SK-N-SH (cell line): ENCODE measurements at regions not wholly inside any gene's neighbourhood (a gene's known extent, or its start where the extent isn't known, plus 50 kb on each side); places are given as distances from the start of the nearest gene placed in this dataset.

Experiments used
- CTCF ChIA-PET: fragments of 300-600, 350-600 bp; formaldehyde crosslinking; extraction: SDS; loops from one replicate; lab custom pipeline; 2021; lab: Yijun Ruan, JAX
- POLR2A ChIA-PET: fragments of 350-600 bp; sonication (Branson Sonifier 250); formaldehyde crosslinking; extraction: SDS; loops from one replicate; lab custom pipeline; 2020; ENCODE audit warnings: antibody characterized with exemption, inconsistent platforms; lab: Yijun Ruan, JAX
- DNase-seq: peaks from one replicate; pipeline ENCODE4 v3.0.0; 2012
- H2AFZ ChIP-seq: fragments of 200-600 bp; sonication (generic); 2 replicates; pipeline ENCODE4 v1.8.1; 2016; ENCODE audit warnings: antibody characterized with exemption, mild to moderate bottlenecking, low read depth
- H3F3A ChIP-seq: fragments of 200-600 bp; sonication (generic); replicated peaks from 2 replicates; pipeline ENCODE3; 2016; ENCODE audit warnings: antibody characterized with exemption, mild to moderate bottlenecking; ENCODE audit not compliant: insufficient read depth
- H3K27ac ChIP-seq, 2 experiments: fragments of 200-500 bp in 1 of 2; fragments of 200-600 bp in 1 of 2; sonication (Bioruptor generic) in 1 of 2; sonication (generic), shearing (Covaris generic) in 1 of 2; 2 replicates each; pipeline versions ENCODE4 v1.5.1 to v1.6.1; 2014 to 2016; ENCODE audit warnings: low read depth in 2 of 2, inconsistent platforms in 1 of 2, low read length in 1 of 2, mild to moderate bottlenecking in 1 of 2, mixed read lengths in 1 of 2
- H3K27me3 ChIP-seq: fragments of 200-600 bp; sonication (generic), shearing (Covaris generic); 2 replicates; pipeline ENCODE4 v1.6.1; 2016; ENCODE audit warnings: mixed run types; ENCODE audit not compliant: insufficient read depth
- H3K36me3 ChIP-seq, 2 experiments: fragments of 200-500 bp in 1 of 2; fragments of 200-600 bp in 1 of 2; sonication (Bioruptor generic) in 1 of 2; sonication (generic) in 1 of 2; replicated peaks in 1 of 2; 2 replicates each; pipeline versions ENCODE3 to v1.5.1; 2014 to 2016; ENCODE audit warnings: low read length in 1 of 2, mild to moderate bottlenecking in 1 of 2; ENCODE audit not compliant: insufficient read depth in 2 of 2, control insufficient read depth in 1 of 2
- H3K4me1 ChIP-seq, 2 experiments: fragments of 200-500 bp in 1 of 2; fragments of 200-600 bp in 1 of 2; sonication (Bioruptor generic) in 1 of 2; sonication (generic), shearing (Covaris generic) in 1 of 2; 2 replicates each; pipeline versions ENCODE4 v1.5.1 to v1.6.1; 2014 to 2016; ENCODE audit warnings: low read depth in 1 of 2, low read length in 1 of 2, mixed run types in 1 of 2; ENCODE audit not compliant: insufficient read depth in 2 of 2, control insufficient read depth in 1 of 2
- H3K4me2 ChIP-seq: fragments of 200-600 bp; sonication (generic), shearing (Covaris generic); 2 replicates; pipeline ENCODE4 v1.6.1; 2017; ENCODE audit warnings: mixed run types
- H3K4me3 ChIP-seq, 2 experiments: fragments of 200-500 bp in 1 of 2; fragments of 200-600 bp in 1 of 2; sonication (Bioruptor generic) in 1 of 2; sonication (generic), shearing (Covaris generic) in 1 of 2; 2 replicates each; pipeline versions ENCODE4 v1.5.1 to v1.8.1; 2014 to 2016; ENCODE audit warnings: low read depth in 2 of 2, inconsistent platforms in 1 of 2, low read length in 1 of 2, mild to moderate bottlenecking in 1 of 2, mixed read lengths in 1 of 2, moderate library complexity in 1 of 2
- H3K79me2 ChIP-seq: fragments of 200-600 bp; sonication (generic); 2 replicates; pipeline ENCODE4 v1.8.1; 2017; ENCODE audit warnings: mild to moderate bottlenecking; ENCODE audit not compliant: insufficient read depth
- H3K9ac ChIP-seq: fragments of 200-600 bp; sonication (generic); 2 replicates; pipeline ENCODE4 v1.6.1; 2017; ENCODE audit warnings: mixed run types
- H3K9me2 ChIP-seq: fragments of 200-600 bp; sonication (generic); 2 replicates; pipeline ENCODE4 v1.6.1; 2017; ENCODE audit warnings: mixed run types
- H3K9me3 ChIP-seq: fragments of 200-600 bp; sonication (generic); 2 replicates; pipeline ENCODE4 v1.6.1; 2017; ENCODE audit warnings: mixed run types, mild to moderate bottlenecking, moderate library complexity
- H4K20me1 ChIP-seq: fragments of 200-600 bp; sonication (generic); 2 replicates; pipeline ENCODE4 v1.6.1; 2017; ENCODE audit warnings: mild to moderate bottlenecking, mixed run types; ENCODE audit not compliant: insufficient read depth
- CHD2 ChIP-seq: fragments of 150-350 bp; IDR thresholded peaks from 2 replicates; pipeline ENCODE4 v1.6.1; 2018; ENCODE audit warnings: low read length; ENCODE audit not compliant: partially characterized antibody
- CTCF ChIP-seq: fragments of 200-600 bp; sonication (generic); IDR thresholded peaks from 2 replicates; pipeline ENCODE4 v1.6.1; 2017; ENCODE audit warnings: antibody characterized with exemption, mild to moderate bottlenecking, moderate library complexity
- FOXJ3 ChIP-seq: sonication (generic); formaldehyde crosslinking; IDR thresholded peaks from 2 replicates; pipeline ENCODE4 v1.5.1; 2020; ENCODE audit warnings: mild to moderate bottlenecking, missing genetic modification reagents
- FOXM1 ChIP-seq: IDR thresholded peaks from 2 replicates; pipeline ENCODE4 v1.4.0; 2012; ENCODE audit warnings: low read depth, mild to moderate bottlenecking
- GABPA ChIP-seq: IDR thresholded peaks from 2 replicates; pipeline ENCODE4 v1.4.0; 2012; ENCODE audit warnings: low read depth, mild to moderate bottlenecking
- JUND ChIP-seq: IDR thresholded peaks from 2 replicates; pipeline ENCODE4 v1.4.0; 2012
- MEF2A ChIP-seq: IDR thresholded peaks from 2 replicates; pipeline ENCODE4 v1.4.0; 2012; ENCODE audit warnings: low read depth, borderline replicate concordance
- MXI1 ChIP-seq: IDR thresholded peaks from 2 replicates; pipeline ENCODE4 v1.6.1; 2012; ENCODE audit warnings: mild to moderate bottlenecking, low read depth, low read length, improper control_type of control experiment
- RAD21 ChIP-seq: IDR thresholded peaks from 2 replicates; pipeline ENCODE4 v1.6.1; 2012; ENCODE audit warnings: mild to moderate bottlenecking, low read length
- RFX5 ChIP-seq: IDR thresholded peaks from 2 replicates; pipeline ENCODE4 v1.6.1; 2012; ENCODE audit warnings: mild to moderate bottlenecking, improper control_type of control experiment, low read length
- SIN3A ChIP-seq: IDR thresholded peaks from 2 replicates; pipeline ENCODE4 v1.6.1; 2012; ENCODE audit warnings: low read depth, mild to moderate bottlenecking, low read length, moderate library complexity, borderline replicate concordance
- TCF12 ChIP-seq: IDR thresholded peaks from 2 replicates; pipeline ENCODE4 v1.4.0; 2012
- YY1 ChIP-seq: IDR thresholded peaks from 2 replicates; pipeline ENCODE4 v1.4.0; 2012; ENCODE audit warnings: low read depth, mild to moderate bottlenecking
- ZBTB33 ChIP-seq: IDR thresholded peaks from 2 replicates; pipeline ENCODE4 v1.4.0; 2012; ENCODE audit warnings: low read depth, borderline replicate concordance
- WGBS: methylation state at CpG from one replicate; pipeline ENCODE4 v1.1.6; 2017; ENCODE audit warnings: low lambda C conversion rate; 5-methylcytosine and 5-hydroxymethylcytosine counted together
- TF ChIP-seq, protein P1 (sequence below): IDR thresholded peaks from 2 replicates; pipeline ENCODE4 v1.4.0; 2012; ENCODE audit warnings: low read depth, borderline replicate concordance

GRCh38 chr4:167541286-167541685, 307.0 kb upstream of the SPOCK3 start:
- H3F3A ChIP-seq, result no peaks in the 10 kb centered on the region
- H3K4me2 ChIP-seq, result no peak overlapping the region
- TF ChIP-seq CTCF, result no peak
- TF ChIP-seq FOXJ3, result no peak
- TF ChIP-seq RAD21, result no peak
- TF ChIP-seq FOXM1, result no peak
- no peak for TF ChIP-seq GABPA
- TF ChIP-seq JUND, result no peak
- TF ChIP-seq MEF2A, result no peak
- no peak for TF ChIP-seq TCF12
- TF ChIP-seq YY1, result no peak
- TF ChIP-seq RFX5, result no peak
- TF ChIP-seq SIN3A, result no peak
- no peak for TF ChIP-seq CHD2
- no peaks in the 10 kb centered on the region; the same call in 1 of the 2 replicates for H3K9me2 ChIP-seq
- POLR2A ChIA-PET, result no interaction called here
- H3K4me3 ChIP-seq, result no peak overlapping the region
- CTCF ChIA-PET, result no interaction called here
- WGBS, result 10% methylated on average over 3 of the region's 3 CpGs
- no peaks in the 10 kb centered on the region for H3K4me1 ChIP-seq
- H3K27ac ChIP-seq, result no peak overlapping the region
- no peaks in the 10 kb centered on the region for H3K79me2 ChIP-seq
- DNase-seq, result no peak
- no peaks in the 10 kb centered on the region for H3K36me3 ChIP-seq
- H3K9ac ChIP-seq, result no peak overlapping the region
- H3K9me3 ChIP-seq, result 0 out of 2 replicates have a peak, but pooled peaks cover 4% of the 10 kb centered on the region
- H2AFZ ChIP-seq, result no peak overlapping the region
- H3K27me3 ChIP-seq, result no peaks in the 10 kb centered on the region
- H4K20me1 ChIP-seq, result no peaks in the 10 kb centered on the region

- CTCF ChIA-PET, result no interaction called here
- H3K9me2 ChIP-seq, result no peaks in the 10 kb centered on the region; the same call in none of the 2 replicates
- H4K20me1 ChIP-seq, result no peaks in the 10 kb centered on the region
- H3K4me2 ChIP-seq, result no peak overlapping the region
- POLR2A ChIA-PET, result no interaction called here
- DNase-seq, result no peak
- H3K36me3 ChIP-seq, result no peaks in the 10 kb centered on the region
- no peak overlapping the region for H3K4me3 ChIP-seq
- H3K27me3 ChIP-seq, result no peaks in the 10 kb centered on the region
- no peak overlapping the region for H2AFZ ChIP-seq
- 2% methylated on average over 1 of the region's 1 CpG for WGBS
- TF ChIP-seq, protein P1, sequence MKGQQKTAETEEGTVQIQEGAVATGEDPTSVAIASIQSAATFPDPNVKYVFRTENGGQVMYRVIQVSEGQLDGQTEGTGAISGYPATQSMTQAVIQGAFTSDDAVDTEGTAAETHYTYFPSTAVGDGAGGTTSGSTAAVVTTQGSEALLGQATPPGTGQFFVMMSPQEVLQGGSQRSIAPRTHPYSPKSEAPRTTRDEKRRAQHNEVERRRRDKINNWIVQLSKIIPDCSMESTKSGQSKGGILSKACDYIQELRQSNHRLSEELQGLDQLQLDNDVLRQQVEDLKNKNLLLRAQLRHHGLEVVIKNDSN, result no peak
- TF ChIP-seq MXI1 (no peak), MEF2A (no peak), ZBTB33 (no peak)
- TF ChIP-seq, all 33 proteins: peak for 0
- Histone ChIP-seq H3F3A (no peaks in the 10 kb centered on the region), H3K27ac (no peak overlapping the region), H3K79me2 (no peaks in the 10 kb centered on the region), H3K4me1 (no peaks in the 10 kb centered on the region), H3K9me3 (no peaks in the 10 kb centered on the region), H3K9ac (no peak overlapping the region)
These were observed 310.1 kb upstream of the SPOCK3 start for GRCh38 chr4:167544391-167544790.
